ENCODE measurements at regions not wholly inside any gene's neighbourhood (a gene's known extent, or its start where the extent isn't known, plus 50 kb on each side); places are given as distances from the start of the nearest gene placed in this dataset.

DNA sequence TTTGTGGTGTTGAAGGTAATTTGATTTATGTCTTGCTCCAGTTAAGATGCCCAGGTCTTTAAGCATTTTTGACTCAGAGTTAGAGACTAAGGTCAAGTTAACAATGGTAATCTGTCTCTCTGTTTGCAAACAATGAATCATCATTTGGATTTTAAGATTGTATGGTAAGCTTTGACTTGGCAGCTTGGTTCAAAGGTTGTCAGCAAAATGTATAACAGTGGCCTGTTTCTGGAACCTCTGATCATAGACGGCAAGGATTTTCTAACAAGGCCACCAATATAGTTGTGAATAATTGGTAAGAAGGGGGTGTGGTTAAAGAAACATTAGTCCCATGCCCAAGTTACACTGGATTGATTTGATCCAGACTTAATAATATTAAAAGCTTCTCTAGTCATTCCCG is 775.2 kb upstream of the GOLIM4 start:
- no peaks in the 10 kb centered on the region for H3K36me3 Mint-ChIP-seq (ENCODE audit: insufficient read depth)
- DNase-seq (ENCODE audit: low spot score, unreplicated experiment) = no peak

DNA sequence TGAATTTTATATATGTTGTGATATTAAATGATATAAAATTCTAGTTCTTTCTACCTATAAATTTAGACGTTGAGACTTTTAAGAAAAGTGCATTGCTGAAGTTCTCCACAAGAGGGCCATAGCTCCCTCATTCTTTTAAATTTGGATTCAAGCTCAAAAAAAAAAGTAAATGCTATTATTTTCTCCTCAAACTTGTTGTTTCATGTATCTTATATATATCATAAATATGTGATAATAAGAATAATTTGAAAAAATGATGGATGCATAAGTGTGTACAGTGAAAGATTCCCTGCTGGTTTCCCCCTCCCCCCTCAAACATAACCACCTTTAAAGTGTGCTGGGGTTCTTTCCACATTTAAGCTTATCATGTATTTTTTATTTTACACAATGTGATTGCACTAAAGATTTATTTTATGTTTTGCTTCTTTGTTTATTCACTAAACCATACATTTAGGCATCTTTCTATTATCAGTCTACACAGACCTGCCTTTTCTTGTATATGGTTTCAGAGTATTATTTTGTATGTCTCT is 769.4 kb upstream of the GOLIM4 start:
- Mint-ChIP-seq H3K4me1 (ENCODE audit: low read depth) (peaks cover 31% of the 10 kb centered on the region), H3K36me3 (ENCODE audit: insufficient read depth) (peaks cover 4% of the 10 kb centered on the region), H3K9me3 (ENCODE audit: low read depth) (peaks cover 6% of the 10 kb centered on the region), H3K27me3 (no peaks in the 10 kb centered on the region), H3K4me3 (ENCODE audit: low read depth) (no peak overlapping the region), H3K27ac (no peak overlapping the region)
- no peak for DNase-seq (ENCODE audit: low spot score, unreplicated experiment)
- TF ChIP-seq CTCF (IDR thresholded peaks at IDR 0.05; ENCODE audit: unreplicated experiment) = peak; percentile 92

More for the DNA sequence above, 775.2 kb upstream of the GOLIM4 start:
- H3K4me1 Mint-ChIP-seq (ENCODE audit: low read depth) = peaks cover 38% of the 10 kb centered on the region
- no peaks in the 10 kb centered on the region for H3K27me3 Mint-ChIP-seq
- TF ChIP-seq CTCF (IDR thresholded peaks at IDR 0.05; ENCODE audit: unreplicated experiment) = no peak
- H3K27ac Mint-ChIP-seq = peak overlapping the region; percentile 40
- H3K4me3 Mint-ChIP-seq (ENCODE audit: low read depth) = no peak overlapping the region
- H3K9me3 Mint-ChIP-seq (ENCODE audit: low read depth) = no peaks in the 10 kb centered on the region

- TF ChIP-seq CTCF (IDR thresholded peaks at IDR 0.05; ENCODE audit: unreplicated experiment) = no peak
- H3K27me3 Mint-ChIP-seq = no peaks in the 10 kb centered on the region
- no peak overlapping the region for H3K27ac Mint-ChIP-seq
- peaks cover 4% of the 10 kb centered on the region for H3K36me3 Mint-ChIP-seq (ENCODE audit: insufficient read depth)
- peaks cover 38% of the 10 kb centered on the region for H3K4me1 Mint-ChIP-seq (ENCODE audit: low read depth)
- no peak for DNase-seq (ENCODE audit: low spot score, unreplicated experiment)
- H3K4me3 Mint-ChIP-seq (ENCODE audit: low read depth) = no peak overlapping the region
- peaks cover 9% of the 10 kb centered on the region for H3K9me3 Mint-ChIP-seq (ENCODE audit: low read depth)
Measured at GRCh38 chr3:168864107-168865021, 768.6 kb upstream of the GOLIM4 start.

GRCh38 chr3:168863561-168863960 is 767.8 kb upstream of the GOLIM4 start:
- H3K27me3 Mint-ChIP-seq = no peaks in the 10 kb centered on the region

More at GRCh38 chr3:168863561-168863960, 767.8 kb upstream of the GOLIM4 start:
- Mint-ChIP-seq H3K27ac (no peak overlapping the region), H3K4me1 (ENCODE audit: low read depth) (peaks cover 44% of the 10 kb centered on the region), H3K36me3 (ENCODE audit: insufficient read depth) (peaks cover 7% of the 10 kb centered on the region), H3K9me3 (ENCODE audit: low read depth) (peaks cover 15% of the 10 kb centered on the region), H3K4me3 (ENCODE audit: low read depth) (no peak overlapping the region)
- DNase-seq (ENCODE audit: low spot score, unreplicated experiment) = no peak
- no peak for TF ChIP-seq CTCF (IDR thresholded peaks at IDR 0.05; ENCODE audit: unreplicated experiment)

All from progenitor cell of endocrine pancreas (in vitro differentiated cells).